ENCODE measurements at regions not wholly inside any gene's neighbourhood (a gene's known extent, or its start where the extent isn't known, plus 50 kb on each side); places are given as distances from the start of the nearest gene placed in this dataset.

GRCh38 chr20:52379723-52380336, 188.3 kb upstream of the ZFP64 start:
- H4K20me1 ChIP-seq (ENCODE audit: insufficient read depth, low read length) = no peaks in the 10 kb centered on the region
- H3K4me1 ChIP-seq (ENCODE audit: insufficient read depth, low read length) = no peaks in the 10 kb centered on the region
- H3K27me3 ChIP-seq (ENCODE audit: insufficient read depth, low read length) = no peaks in the 10 kb centered on the region
- peak; percentile 59 for DNase-seq (ENCODE audit: insufficient read length, low spot score, missing footprints)
- no peak overlapping the region for H2AFZ ChIP-seq (ENCODE audit: low read length)
- H3K36me3 ChIP-seq (ENCODE audit: insufficient read depth, low read length) = no peaks in the 10 kb centered on the region
- peak; percentile 89 for TF ChIP-seq CTCF (IDR thresholded peaks at IDR 0.05; ENCODE audit: extremely low read depth, low read depth, low read length)
- no peaks in the 10 kb centered on the region for H3K79me2 ChIP-seq (ENCODE audit: insufficient read depth, low read length)
- no peak overlapping the region for H3K4me3 ChIP-seq (ENCODE audit: insufficient read depth, low read length)
- H3K9me3 ChIP-seq (ENCODE audit: low read depth, low read length) = no peaks in the 10 kb centered on the region
- H3K27ac ChIP-seq (ENCODE audit: low read depth, low read length) = no peak overlapping the region
- H3K4me2 ChIP-seq (ENCODE audit: insufficient read depth, low read length) = no peak overlapping the region

- Histone ChIP-seq H3K27me3 (ENCODE audit: insufficient read depth, low read length) (no peaks in the 10 kb centered on the region), H3K4me3 (ENCODE audit: insufficient read depth, low read length) (no peak overlapping the region), H3K4me1 (ENCODE audit: insufficient read depth, low read length) (no peaks in the 10 kb centered on the region), H3K4me2 (ENCODE audit: insufficient read depth, low read length) (no peak overlapping the region), H3K79me2 (ENCODE audit: insufficient read depth, low read length) (no peaks in the 10 kb centered on the region), H3K27ac (ENCODE audit: low read depth, low read length) (no peak overlapping the region), H3K36me3 (ENCODE audit: insufficient read depth, low read length) (no peaks in the 10 kb centered on the region), H4K20me1 (ENCODE audit: insufficient read depth, low read length) (no peaks in the 10 kb centered on the region), H2AFZ (ENCODE audit: low read length) (no peak overlapping the region), H3K9me3 (ENCODE audit: low read depth, low read length) (no peaks in the 10 kb centered on the region)
- no peak for TF ChIP-seq CTCF (IDR thresholded peaks at IDR 0.05; ENCODE audit: extremely low read depth, low read depth, low read length)
- DNase-seq (ENCODE audit: insufficient read length, low spot score, missing footprints) = no peak
These were observed 180.6 kb upstream of the ZFP64 start for GRCh38 chr20:52372169-52372568.

- TF ChIP-seq CTCF (IDR thresholded peaks at IDR 0.05; ENCODE audit: extremely low read depth, low read depth, low read length) = no peak
- Histone ChIP-seq H3K27ac (ENCODE audit: low read depth, low read length) (no peak overlapping the region), H3K4me1 (ENCODE audit: insufficient read depth, low read length) (no peaks in the 10 kb centered on the region), H3K4me3 (ENCODE audit: insufficient read depth, low read length) (no peak overlapping the region), H4K20me1 (ENCODE audit: insufficient read depth, low read length) (no peaks in the 10 kb centered on the region), H3K4me2 (ENCODE audit: insufficient read depth, low read length) (no peak overlapping the region), H3K36me3 (ENCODE audit: insufficient read depth, low read length) (no peaks in the 10 kb centered on the region), H3K9me3 (ENCODE audit: low read depth, low read length) (no peaks in the 10 kb centered on the region), H3K79me2 (ENCODE audit: insufficient read depth, low read length) (no peaks in the 10 kb centered on the region), H2AFZ (ENCODE audit: low read length) (no peak overlapping the region), H3K27me3 (ENCODE audit: insufficient read depth, low read length) (no peaks in the 10 kb centered on the region)
- no peak for DNase-seq (ENCODE audit: insufficient read length, low spot score, missing footprints)
These were observed 174.1 kb upstream of the ZFP64 start for GRCh38 chr20:52365688-52366087.

- Histone ChIP-seq H3K4me1 (ENCODE audit: insufficient read depth, low read length) (no peaks in the 10 kb centered on the region), H3K9me3 (ENCODE audit: low read depth, low read length) (no peaks in the 10 kb centered on the region), H3K4me2 (ENCODE audit: insufficient read depth, low read length) (no peak overlapping the region), H3K4me3 (ENCODE audit: insufficient read depth, low read length) (no peak overlapping the region), H4K20me1 (ENCODE audit: insufficient read depth, low read length) (no peaks in the 10 kb centered on the region), H3K27ac (ENCODE audit: low read depth, low read length) (no peak overlapping the region), H3K36me3 (ENCODE audit: insufficient read depth, low read length) (no peaks in the 10 kb centered on the region), H3K79me2 (ENCODE audit: insufficient read depth, low read length) (no peaks in the 10 kb centered on the region), H2AFZ (ENCODE audit: low read length) (no peak overlapping the region), H3K27me3 (ENCODE audit: insufficient read depth, low read length) (no peaks in the 10 kb centered on the region)
- TF ChIP-seq CTCF (IDR thresholded peaks at IDR 0.05; ENCODE audit: extremely low read depth, low read depth, low read length) = no peak
- no peak for DNase-seq (ENCODE audit: insufficient read length, low spot score, missing footprints)
These were observed 172.8 kb upstream of the ZFP64 start for GRCh38 chr20:52364405-52364804.

All from osteoblast (primary cell).